PC-9 (cell line): ENCODE measurements at regions not wholly inside any gene's neighbourhood (a gene's known extent, or its start where the extent isn't known, plus 50 kb on each side); places are given as distances from the start of the nearest gene placed in this dataset.
"Not testable (repeated sequence)": the region's sequence is repeated elsewhere in the genome, so short reads cannot be mapped to it uniquely, and the experiment has no call there.

Experiments used
- CTCF ChIP-seq: fragments of 200-600 bp; sonication (generic); conservative IDR thresholded peaks from 2 replicates; pipeline ENCODE4 v1.6.1; 2017; ENCODE audit warnings: mixed run types, antibody characterized with exemption, mild to moderate bottlenecking, moderate library complexity
- EZH2 ChIP-seq: fragments of 200-600 bp; sonication (generic); IDR thresholded peaks from 2 replicates; pipeline ENCODE4 v1.8.0; 2017; ENCODE audit warnings: antibody characterized with exemption, low read depth

DNA sequence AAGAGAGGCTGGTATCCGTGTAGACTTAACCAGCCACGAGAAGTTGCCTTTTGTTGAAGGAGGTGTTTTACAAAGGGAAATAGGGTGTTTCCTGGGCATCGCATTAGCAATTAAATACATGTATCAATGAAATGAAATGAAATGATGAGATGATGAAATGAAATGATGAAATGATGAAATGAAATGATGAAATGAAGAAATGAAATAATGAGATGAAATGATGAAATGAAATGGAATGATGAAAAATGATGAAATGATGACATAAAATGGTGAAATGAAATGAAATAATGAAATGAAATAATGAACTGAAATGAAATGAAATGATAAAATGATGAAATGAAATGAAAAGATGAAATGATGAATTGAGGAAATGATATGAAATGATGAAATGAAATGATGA lies 131.3 kb upstream of the TP53TG3C start:
- TF ChIP-seq CTCF, EZH2: not testable (repeated sequence)
